Kidney epithelial cell (primary cell): ENCODE measurements at regions not wholly inside any gene's neighbourhood (a gene's known extent, or its start where the extent isn't known, plus 50 kb on each side); places are given as distances from the start of the nearest gene placed in this dataset.
A peak's percentile ranks its signal among the peaks of the same experiment; 100 is the strongest.

Experiments
- DNase-seq: peaks from one replicate; pipeline ENCODE4 v3.0.0-alpha.2; 2010; ENCODE audit warnings: low read depth
- H3K27me3 ChIP-seq: 2 replicates; pipeline ENCODE4 v1.6.0; 2011; ENCODE audit warnings: low read length; ENCODE audit not compliant: control insufficient read depth, insufficient read depth
- H3K36me3 ChIP-seq: 2 replicates; pipeline ENCODE4 v1.5.1; 2011; ENCODE audit warnings: low read length; ENCODE audit not compliant: control insufficient read depth, insufficient read depth
- H3K4me3 ChIP-seq: 2 replicates; pipeline ENCODE4 v1.5.1; 2011; ENCODE audit warnings: low read depth, mild to moderate bottlenecking, control low read depth, low read length
- TF ChIP-seq, protein P1 (sequence below): IDR thresholded peaks from 2 replicates; pipeline ENCODE4 v1.5.1; 2011; ENCODE audit warnings: mild to moderate bottlenecking, moderate library complexity, low read length, control low read depth, inconsistent platforms; ENCODE audit not compliant: insufficient read depth, poor library complexity, severe bottlenecking

DNA sequence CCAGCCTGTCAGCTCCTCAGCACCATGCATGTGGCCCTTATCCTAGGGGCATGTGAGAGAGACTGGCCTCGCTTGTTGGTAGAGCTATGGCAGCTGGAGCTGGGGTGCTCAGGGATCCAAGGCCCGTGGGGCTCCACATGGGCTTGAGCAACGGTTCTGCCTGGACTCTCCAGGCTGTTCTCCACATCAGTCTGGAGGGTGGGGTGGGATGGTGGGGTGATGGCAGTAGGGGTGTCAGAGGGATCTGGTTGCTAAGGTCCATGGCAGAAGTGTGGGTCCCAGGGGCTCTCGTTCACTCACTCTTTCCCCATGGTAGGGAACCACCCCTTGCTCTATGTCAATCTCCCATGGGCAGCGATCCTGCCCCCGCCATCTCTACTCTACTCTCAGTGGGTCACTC lies 622.6 kb downstream of the LRFN5 start:
- DNase-seq: no peak
- no peaks in the 10 kb centered on the region for H3K27me3 ChIP-seq

DNA sequence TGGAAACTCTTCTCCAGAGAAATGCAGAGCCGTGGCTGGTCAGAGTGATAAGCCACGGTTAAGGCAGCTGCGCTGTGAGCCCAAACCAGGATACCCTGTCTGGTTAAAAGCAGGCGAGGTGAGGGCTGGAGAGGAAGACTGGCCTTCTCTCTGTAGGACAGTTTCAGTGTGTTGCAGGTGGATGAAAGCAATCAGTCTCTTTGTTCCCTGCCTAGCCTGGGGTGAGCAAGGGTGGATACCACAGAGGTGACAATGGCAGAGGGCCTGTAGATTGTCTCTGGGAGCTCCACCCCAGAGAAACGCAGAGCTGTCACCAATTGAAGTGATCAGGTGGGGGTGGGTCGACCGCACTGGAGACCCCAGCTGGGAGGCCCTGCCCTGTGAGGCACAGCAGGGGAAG lies 621.9 kb downstream of the LRFN5 start:
- H3K4me3 ChIP-seq: no peak overlapping the region
- no peaks in the 10 kb centered on the region for H3K36me3 ChIP-seq
- H3K27me3 ChIP-seq: no peaks in the 10 kb centered on the region
- TF ChIP-seq, protein P1, sequence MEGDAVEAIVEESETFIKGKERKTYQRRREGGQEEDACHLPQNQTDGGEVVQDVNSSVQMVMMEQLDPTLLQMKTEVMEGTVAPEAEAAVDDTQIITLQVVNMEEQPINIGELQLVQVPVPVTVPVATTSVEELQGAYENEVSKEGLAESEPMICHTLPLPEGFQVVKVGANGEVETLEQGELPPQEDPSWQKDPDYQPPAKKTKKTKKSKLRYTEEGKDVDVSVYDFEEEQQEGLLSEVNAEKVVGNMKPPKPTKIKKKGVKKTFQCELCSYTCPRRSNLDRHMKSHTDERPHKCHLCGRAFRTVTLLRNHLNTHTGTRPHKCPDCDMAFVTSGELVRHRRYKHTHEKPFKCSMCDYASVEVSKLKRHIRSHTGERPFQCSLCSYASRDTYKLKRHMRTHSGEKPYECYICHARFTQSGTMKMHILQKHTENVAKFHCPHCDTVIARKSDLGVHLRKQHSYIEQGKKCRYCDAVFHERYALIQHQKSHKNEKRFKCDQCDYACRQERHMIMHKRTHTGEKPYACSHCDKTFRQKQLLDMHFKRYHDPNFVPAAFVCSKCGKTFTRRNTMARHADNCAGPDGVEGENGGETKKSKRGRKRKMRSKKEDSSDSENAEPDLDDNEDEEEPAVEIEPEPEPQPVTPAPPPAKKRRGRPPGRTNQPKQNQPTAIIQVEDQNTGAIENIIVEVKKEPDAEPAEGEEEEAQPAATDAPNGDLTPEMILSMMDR: no peak
- no peak for DNase-seq

More for the DNA sequence above, 622.6 kb downstream of the LRFN5 start:
- TF ChIP-seq, protein P1: no peak
- H3K36me3 ChIP-seq: no peaks in the 10 kb centered on the region
- no peak overlapping the region for H3K4me3 ChIP-seq

DNA sequence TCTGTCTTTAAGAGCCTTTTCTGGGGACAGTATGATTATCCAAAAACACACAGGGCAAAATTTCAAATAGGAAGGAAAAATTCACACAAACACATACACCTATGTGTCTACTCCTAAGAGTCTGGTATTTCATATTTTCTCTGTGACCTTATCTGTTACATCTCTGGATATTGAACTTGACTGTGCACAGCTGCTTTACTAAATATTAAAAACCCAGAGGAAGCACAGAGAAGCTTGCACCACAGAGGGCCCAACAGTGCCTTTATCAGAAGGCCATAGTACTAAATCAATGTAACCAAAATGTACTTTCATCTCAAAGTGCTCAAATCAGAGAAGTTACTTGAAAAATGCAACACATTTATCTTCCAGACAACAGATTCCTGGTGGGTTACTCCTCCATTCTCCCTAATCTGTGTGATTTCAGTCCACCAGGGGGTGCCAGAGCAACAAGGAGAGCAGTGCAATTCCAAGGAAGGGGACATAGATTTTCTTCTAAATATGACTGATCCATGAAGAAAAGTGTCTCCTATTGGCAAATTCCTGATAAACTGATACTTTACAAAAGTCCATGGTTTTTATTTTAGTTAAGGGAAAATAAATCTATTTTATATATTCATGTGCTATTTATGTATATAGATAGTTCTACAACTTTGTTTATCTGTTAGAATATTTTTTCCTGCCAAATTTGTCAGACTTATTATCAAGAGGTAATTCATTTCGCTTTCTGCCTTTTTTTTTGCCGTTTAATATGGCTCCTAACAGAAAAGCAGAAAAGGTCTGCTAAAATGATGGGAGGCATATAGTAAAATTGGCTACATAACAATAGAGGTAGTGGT lies 617.6 kb downstream of the LRFN5 start:
- TF ChIP-seq, protein P1: peak; percentile 80
- H3K36me3 ChIP-seq: no peaks in the 10 kb centered on the region
- DNase-seq: peak; percentile 19
- no peak overlapping the region for H3K4me3 ChIP-seq
- no peaks in the 10 kb centered on the region for H3K27me3 ChIP-seq

DNA sequence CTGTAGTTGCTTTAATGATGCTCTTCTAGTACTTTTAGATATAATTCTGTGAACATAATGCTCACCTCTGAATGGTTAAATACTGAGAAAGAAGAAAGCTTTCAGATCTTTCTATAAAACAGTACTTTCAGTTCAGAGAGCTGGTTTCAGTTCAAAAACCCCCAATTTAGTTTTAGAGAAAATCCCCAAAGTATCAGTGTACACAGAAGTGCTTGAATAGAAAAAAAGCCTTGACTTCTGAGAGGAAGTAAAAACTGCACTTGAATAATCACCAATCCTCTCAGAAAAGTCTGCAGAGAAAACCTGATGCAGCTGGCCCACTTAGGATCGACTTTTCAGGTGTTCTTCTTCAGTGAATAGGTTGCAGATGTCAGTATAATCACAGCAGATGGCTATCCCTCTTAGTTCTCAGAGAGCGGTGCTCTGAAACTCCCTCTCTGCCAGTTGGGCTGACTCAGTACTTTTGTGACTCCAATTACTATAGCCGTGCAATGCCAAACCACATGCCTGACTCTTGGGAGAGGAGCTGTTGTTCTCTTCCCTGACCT lies 616.3 kb downstream of the LRFN5 start:
- TF ChIP-seq, protein P1: no peak
- no peaks in the 10 kb centered on the region for H3K36me3 ChIP-seq
- no peak overlapping the region for H3K4me3 ChIP-seq

DNA sequence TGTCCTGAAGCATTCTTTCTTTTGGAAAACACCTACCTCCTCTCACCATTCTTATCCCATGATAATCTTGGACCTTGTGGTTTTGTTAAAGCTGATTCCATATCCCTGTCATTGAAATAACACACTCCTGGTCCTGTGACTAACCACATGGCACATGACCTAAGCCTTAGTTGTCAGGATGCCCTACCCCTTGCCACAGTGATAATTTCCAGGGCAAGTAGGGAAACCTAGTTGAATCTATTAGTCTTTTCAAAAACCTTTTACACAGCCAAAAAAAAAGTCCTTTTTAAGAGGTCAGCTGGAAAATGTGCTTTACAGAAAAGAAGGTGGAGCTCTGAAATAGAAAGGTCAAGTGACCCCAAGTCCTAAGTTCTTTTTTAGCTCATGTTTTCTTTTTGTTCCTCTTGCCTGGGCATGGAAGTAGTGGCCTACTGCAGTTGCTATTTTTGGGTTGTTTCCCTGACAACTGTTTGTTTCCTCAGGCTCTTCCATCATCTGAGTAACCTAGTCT lies 608.4 kb downstream of the LRFN5 start:
- no peaks in the 10 kb centered on the region for H3K36me3 ChIP-seq
- TF ChIP-seq, protein P1: no peak
- no peaks in the 10 kb centered on the region for H3K27me3 ChIP-seq
- no peak overlapping the region for H3K4me3 ChIP-seq
- DNase-seq: peak; percentile 81

More for the DNA sequence above, 616.3 kb downstream of the LRFN5 start:
- peak; percentile 42 for DNase-seq
- H3K27me3 ChIP-seq: no peaks in the 10 kb centered on the region
